Mesenchymal stem cell (in vitro differentiated cells and primary cell): ENCODE measurements at regions not wholly inside any gene's neighbourhood (a gene's known extent, or its start where the extent isn't known, plus 50 kb on each side); places are given as distances from the start of the nearest gene placed in this dataset.

Experiments
- DNase-seq: peaks from one replicate; pipeline ENCODE4 v3.0.0-alpha.2; 2013
- H2AFZ ChIP-seq: one replicate; pipeline ENCODE4 v1.6.1; 2013; ENCODE audit warnings: low read depth, mild to moderate bottlenecking, control low read depth, inconsistent platforms, low read length, moderate library complexity
- H2AK5ac ChIP-seq: 2 replicates; pipeline ENCODE4 v1.6.1; 2013; ENCODE audit warnings: low read length, moderate library complexity, mild to moderate bottlenecking, inconsistent platforms; ENCODE audit not compliant: severe bottlenecking
- H2BK120ac ChIP-seq: one replicate; pipeline ENCODE4 v1.6.1; 2013; ENCODE audit warnings: low read depth, mild to moderate bottlenecking, inconsistent platforms, low read length, moderate library complexity
- H2BK12ac ChIP-seq, 2 experiments: one replicate each; pipeline ENCODE4 v1.6.1; 2013; ENCODE audit warnings: inconsistent platforms in 2 of 2, low read length in 2 of 2, mild to moderate bottlenecking in 2 of 2, moderate library complexity in 2 of 2, control low read depth in 1 of 2
- H2BK15ac ChIP-seq: one replicate; pipeline ENCODE4 v1.6.1; 2013; ENCODE audit warnings: mild to moderate bottlenecking, low read depth, inconsistent platforms; ENCODE audit not compliant: poor library complexity, severe bottlenecking
- H2BK5ac ChIP-seq: 2 replicates; pipeline ENCODE4 v1.6.1; 2013; ENCODE audit warnings: low read depth, mild to moderate bottlenecking, low read length, control low read depth, inconsistent platforms; ENCODE audit not compliant: poor library complexity, severe bottlenecking
- H3K14ac ChIP-seq, 2 experiments: one replicate each; pipeline ENCODE4 v1.6.1; 2013; ENCODE audit warnings: inconsistent platforms in 2 of 2, low read length in 2 of 2, control low read depth in 1 of 2, mild to moderate bottlenecking in 1 of 2, moderate library complexity in 1 of 2
- H3K18ac ChIP-seq, 2 experiments: one replicate each; pipeline ENCODE4 v1.6.1; 2013; ENCODE audit warnings: inconsistent platforms in 2 of 2, low read length in 2 of 2, control low read depth in 1 of 2, low read depth in 1 of 2, mild to moderate bottlenecking in 1 of 2
- H3K23ac ChIP-seq, 2 experiments: one replicate each; pipeline ENCODE4 v1.6.1; 2013; ENCODE audit warnings: inconsistent platforms in 2 of 2, low read length in 2 of 2, mild to moderate bottlenecking in 2 of 2, moderate library complexity in 2 of 2, control low read depth in 1 of 2
- H3K27ac ChIP-seq: 2 replicates; pipeline ENCODE4 v1.5.1; 2013; ENCODE audit warnings: mild to moderate bottlenecking, moderate library complexity, low read length, control low read depth, inconsistent platforms; ENCODE audit not compliant: poor library complexity, severe bottlenecking
- H3K27me3 ChIP-seq, 2 experiments: 2 replicates each; pipeline versions ENCODE4 v1.6.1 to v1.7.0; 2013; ENCODE audit warnings: low read length in 2 of 2, mild to moderate bottlenecking in 2 of 2, moderate library complexity in 2 of 2, control low read depth in 1 of 2, inconsistent platforms in 1 of 2; ENCODE audit not compliant: control insufficient read depth in 1 of 2, insufficient read depth in 1 of 2
- H3K36me3 ChIP-seq, 2 experiments: 2 replicates each; pipeline versions ENCODE4 v1.6.1 to v1.7.0; 2013; ENCODE audit warnings: low read length in 2 of 2, control low read depth in 1 of 2, inconsistent platforms in 1 of 2, low read depth in 1 of 2, mild to moderate bottlenecking in 1 of 2; ENCODE audit not compliant: insufficient read depth in 2 of 2, control insufficient read depth in 1 of 2
- H3K4ac ChIP-seq, 2 experiments: one replicate each; pipeline ENCODE4 v1.6.1; 2013; ENCODE audit warnings: inconsistent platforms in 2 of 2, low read length in 2 of 2, mild to moderate bottlenecking in 2 of 2, moderate library complexity in 2 of 2, control low read depth in 1 of 2, low read depth in 1 of 2
- H3K4me1 ChIP-seq: 2 replicates; pipeline ENCODE4 v1.6.1; 2013; ENCODE audit warnings: low read depth, low read length, control low read depth; ENCODE audit not compliant: control insufficient read depth, insufficient read depth
- H3K4me2 ChIP-seq: 2 replicates; pipeline ENCODE4 v1.6.1; 2013; ENCODE audit warnings: low read length, mild to moderate bottlenecking, inconsistent platforms; ENCODE audit not compliant: poor library complexity, severe bottlenecking
- H3K4me3 ChIP-seq, 2 experiments: 2 replicates each; pipeline versions ENCODE4 v1.5.1 to v1.7.0; 2013; ENCODE audit warnings: low read length in 2 of 2, mild to moderate bottlenecking in 2 of 2, control low read depth in 1 of 2, low read depth in 1 of 2; ENCODE audit not compliant: insufficient read depth in 1 of 2
- H3K79me1 ChIP-seq: replicated peaks from 2 replicates; pipeline ENCODE4 v1.6.1; 2013; ENCODE audit warnings: mild to moderate bottlenecking, control low read depth, low read length, inconsistent platforms; ENCODE audit not compliant: poor library complexity, severe bottlenecking
- H3K9ac ChIP-seq: 2 replicates; pipeline ENCODE4 v1.7.0; 2013; ENCODE audit warnings: mild to moderate bottlenecking, low read length, moderate library complexity
- H3K9me3 ChIP-seq: 2 replicates; pipeline ENCODE4 v1.7.0; 2013; ENCODE audit warnings: mild to moderate bottlenecking, low read length; ENCODE audit not compliant: control insufficient read depth
- H4K8ac ChIP-seq: one replicate; pipeline ENCODE4 v1.6.1; 2013; ENCODE audit warnings: inconsistent platforms, mild to moderate bottlenecking, low read length, moderate library complexity
- H4K91ac ChIP-seq: one replicate; pipeline ENCODE4 v1.6.1; 2013; ENCODE audit warnings: mild to moderate bottlenecking, low read length, inconsistent platforms
- WGBS: methylation state at CpG from one replicate; pipeline ENCODE4 v1.1.7; 2013; ENCODE audit warnings: mixed read lengths; 5-methylcytosine and 5-hydroxymethylcytosine counted together

DNA sequence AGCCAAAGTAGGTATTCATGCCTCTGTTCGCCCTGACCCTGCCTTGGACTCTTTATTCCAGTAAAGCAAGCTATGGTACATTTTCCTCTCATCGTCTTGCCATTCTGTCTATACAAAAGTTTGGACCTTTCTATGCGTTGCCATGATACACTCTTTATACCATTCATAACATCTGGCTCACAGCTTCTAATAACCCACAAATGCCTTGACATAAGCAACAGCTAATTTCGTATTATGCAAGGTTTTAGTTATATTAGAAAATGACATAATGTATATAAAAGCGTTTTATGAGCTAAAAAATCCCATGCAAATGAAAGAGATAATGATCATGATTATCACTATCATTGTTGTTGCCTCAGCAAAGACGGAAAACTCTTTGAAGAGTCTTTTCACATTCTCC, 265.7 kb downstream of the TMEM167A start:
- H3K18ac ChIP-seq: no peak overlapping the region
- DNase-seq: no peak

DNA sequence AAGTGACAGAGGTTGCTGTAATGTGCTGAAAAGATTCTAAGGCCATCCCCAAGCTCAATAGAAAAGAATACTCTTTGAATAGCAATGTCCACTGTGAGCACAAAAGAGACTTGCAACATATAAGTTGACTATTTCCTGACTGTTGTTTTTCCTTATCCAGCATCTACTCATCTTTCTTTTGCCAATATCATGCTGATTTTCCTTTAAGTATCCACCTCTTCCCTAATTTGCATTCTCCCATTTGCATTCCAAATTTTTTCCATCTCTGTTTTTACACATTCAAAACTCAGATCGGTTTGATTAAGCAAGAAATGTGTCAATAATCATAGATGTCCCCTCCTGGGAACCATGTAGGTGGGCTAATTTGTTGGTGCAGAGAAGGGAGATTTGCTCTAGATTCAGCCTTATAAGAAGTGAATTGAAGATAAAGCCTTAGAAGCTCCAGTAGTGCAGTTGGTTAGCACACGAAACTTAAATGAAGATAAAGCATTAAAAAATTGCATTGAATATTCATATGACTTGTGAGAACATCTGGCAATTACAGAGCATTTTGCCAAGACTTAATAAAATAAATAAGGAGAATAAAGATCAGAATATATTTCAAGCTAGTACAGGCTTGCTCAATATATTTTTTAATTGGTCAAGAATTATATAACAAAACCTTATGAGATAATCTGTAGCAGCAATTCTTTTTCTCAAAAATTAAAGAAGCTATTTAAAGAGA, 267.6 kb downstream of the TMEM167A start:
- Histone ChIP-seq H3K14ac (no peak overlapping the region), H3K23ac (no peak overlapping the region), H3K4me3 (no peak overlapping the region), H3K18ac (no peak overlapping the region), H3K4me1 (no peaks in the 10 kb centered on the region), H4K91ac (no peak overlapping the region), H3K9ac (no peak overlapping the region), H2BK120ac (no peak overlapping the region), H3K4ac (no peak overlapping the region), H2BK15ac (no peak overlapping the region), H4K8ac (no peak overlapping the region), H3K27ac (no peak overlapping the region), H2AK5ac (no peak overlapping the region), H3K4me2 (no peak overlapping the region), H2BK12ac (no peak overlapping the region), H2AFZ (no peak overlapping the region), H2BK5ac (no peak overlapping the region), H3K9me3 (no peaks in the 10 kb centered on the region), H3K79me1 (no peaks in the 10 kb centered on the region), H3K27me3 (no peaks in the 10 kb centered on the region), H3K36me3 (no peaks in the 10 kb centered on the region)
- no peak for DNase-seq
- 100% methylated on average over 1 of the region's 2 CpGs for WGBS

More for the DNA sequence above, 265.7 kb downstream of the TMEM167A start:
- Histone ChIP-seq H2BK120ac (no peak overlapping the region), H4K91ac (no peak overlapping the region), H4K8ac (no peak overlapping the region), H3K9me3 (no peaks in the 10 kb centered on the region), H2BK15ac (no peak overlapping the region), H2AFZ (no peak overlapping the region), H3K4ac (no peak overlapping the region), H3K36me3 (no peaks in the 10 kb centered on the region), H3K23ac (no peak overlapping the region), H2BK5ac (no peak overlapping the region), H2AK5ac (no peak overlapping the region), H2BK12ac (peak overlapping the region in 1 of 2 experiments; percentile 18), H3K9ac (no peak overlapping the region), H3K4me3 (no peak overlapping the region), H3K79me1 (no peaks in the 10 kb centered on the region), H3K27me3 (no peaks in the 10 kb centered on the region), H3K4me2 (no peak overlapping the region), H3K27ac (no peak overlapping the region), H3K14ac (no peak overlapping the region), H3K4me1 (no peaks in the 10 kb centered on the region)
- WGBS: 91% methylated on average over 3 of the region's 6 CpGs

DNA sequence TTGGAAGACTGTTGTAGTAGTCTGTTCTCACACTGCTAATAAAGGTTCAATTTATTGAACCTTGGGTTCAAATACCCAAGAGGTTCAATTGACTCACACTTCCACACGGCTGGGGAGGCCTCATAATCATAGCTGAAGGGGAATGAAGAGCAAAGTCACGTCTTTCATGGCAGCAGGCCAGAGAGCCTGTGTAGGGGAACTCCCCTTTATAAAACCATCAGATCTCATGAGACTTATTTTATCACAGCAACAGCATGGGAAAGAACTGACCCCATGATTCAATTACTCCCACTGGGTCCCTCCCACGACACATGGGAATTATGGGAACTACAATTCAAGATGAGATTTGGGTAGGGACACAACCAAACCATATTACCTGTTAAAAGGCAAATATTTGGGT, 268.2 kb downstream of the TMEM167A start:
- no peak overlapping the region for H3K4me3 ChIP-seq
- no peak overlapping the region for H3K18ac ChIP-seq
- 71% methylated on average over 3 of the region's 3 CpGs for WGBS
- no peak for DNase-seq
- no peak overlapping the region for H3K14ac ChIP-seq
- H3K4me2 ChIP-seq: no peak overlapping the region
- H2BK15ac ChIP-seq: no peak overlapping the region
- H3K9ac ChIP-seq: no peak overlapping the region
- H3K4ac ChIP-seq: no peak overlapping the region
- H3K36me3 ChIP-seq: no peaks in the 10 kb centered on the region
- H3K79me1 ChIP-seq: no peaks in the 10 kb centered on the region
- H4K91ac ChIP-seq: no peak overlapping the region
- H3K4me1 ChIP-seq: no peaks in the 10 kb centered on the region
- no peak overlapping the region for H3K27ac ChIP-seq
- no peaks in the 10 kb centered on the region for H3K9me3 ChIP-seq
- H3K23ac ChIP-seq: no peak overlapping the region
- no peak overlapping the region for H2BK5ac ChIP-seq
- H2AFZ ChIP-seq: no peak overlapping the region
- no peak overlapping the region for H2BK12ac ChIP-seq
- no peak overlapping the region for H2AK5ac ChIP-seq
- no peaks in the 10 kb centered on the region for H3K27me3 ChIP-seq
- no peak overlapping the region for H4K8ac ChIP-seq
- H2BK120ac ChIP-seq: no peak overlapping the region

DNA sequence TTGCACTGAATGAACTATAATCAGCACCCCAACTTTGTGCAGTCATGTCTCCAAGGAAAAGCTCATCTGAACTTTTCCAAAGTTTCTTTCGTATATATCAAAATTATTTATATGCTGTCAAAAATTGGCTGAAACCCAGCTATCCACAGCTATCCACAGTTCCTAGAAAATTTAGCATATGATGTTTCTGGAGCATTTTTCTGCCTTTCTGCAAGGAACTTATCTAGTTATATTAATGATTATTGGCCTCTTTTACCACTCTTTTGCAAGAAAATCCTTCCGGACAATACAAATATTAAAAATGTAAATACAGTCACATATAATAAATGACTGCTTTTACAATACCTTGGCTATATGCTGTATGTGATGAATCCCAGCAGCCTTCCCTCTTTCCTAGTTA, 270.2 kb downstream of the TMEM167A start:
- Histone ChIP-seq H3K9ac (no peak overlapping the region), H3K79me1 (no peaks in the 10 kb centered on the region), H3K4ac (no peak overlapping the region), H3K4me1 (no peaks in the 10 kb centered on the region), H3K9me3 (no peaks in the 10 kb centered on the region), H3K23ac (no peak overlapping the region), H2BK15ac (no peak overlapping the region), H2AK5ac (no peak overlapping the region), H3K4me3 (no peak overlapping the region), H2AFZ (no peak overlapping the region), H2BK120ac (no peak overlapping the region), H4K8ac (no peak overlapping the region), H3K27ac (no peak overlapping the region), H3K36me3 (no peaks in the 10 kb centered on the region), H3K4me2 (no peak overlapping the region), H3K18ac (no peak overlapping the region), H4K91ac (no peak overlapping the region), H3K14ac (no peak overlapping the region), H3K27me3 (no peaks in the 10 kb centered on the region), H2BK12ac (no peak overlapping the region), H2BK5ac (no peak overlapping the region)
- 100% methylated on average over 1 of the region's 2 CpGs for WGBS
- no peak for DNase-seq
